HG03097 (cell line): ENCODE measurements at regions not wholly inside any gene's neighbourhood (a gene's known extent, or its start where the extent isn't known, plus 50 kb on each side); places are given as distances from the start of the nearest gene placed in this dataset.

Source experiments
- ATAC-seq: cut with Tn5 transposase; IDR thresholded peaks from one replicate; pipeline ENCODE4 v1.9.1; 2021; ENCODE audit not compliant: unreplicated experiment, low FRiP score

DNA sequence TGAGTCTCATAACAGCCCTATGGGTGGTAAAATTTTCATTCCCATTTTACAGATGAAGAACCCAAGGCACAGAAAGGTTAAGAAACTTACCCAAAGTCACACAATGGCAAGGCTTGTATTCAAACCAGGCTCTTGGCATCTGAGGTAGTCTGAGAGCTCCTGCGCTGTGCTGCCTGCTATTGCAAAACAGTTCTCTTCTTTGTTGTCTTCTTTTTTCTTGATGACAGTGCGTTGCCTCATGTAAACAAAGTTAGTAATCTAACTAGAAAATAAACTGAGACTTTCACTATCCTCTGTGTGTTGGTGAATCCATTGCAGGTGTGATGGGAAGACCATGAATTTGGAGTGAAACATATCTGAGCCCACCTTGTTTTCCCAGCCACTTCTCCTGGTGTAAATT is 240.8 kb downstream of the PTEN start:
- no peak for ATAC-seq

DNA sequence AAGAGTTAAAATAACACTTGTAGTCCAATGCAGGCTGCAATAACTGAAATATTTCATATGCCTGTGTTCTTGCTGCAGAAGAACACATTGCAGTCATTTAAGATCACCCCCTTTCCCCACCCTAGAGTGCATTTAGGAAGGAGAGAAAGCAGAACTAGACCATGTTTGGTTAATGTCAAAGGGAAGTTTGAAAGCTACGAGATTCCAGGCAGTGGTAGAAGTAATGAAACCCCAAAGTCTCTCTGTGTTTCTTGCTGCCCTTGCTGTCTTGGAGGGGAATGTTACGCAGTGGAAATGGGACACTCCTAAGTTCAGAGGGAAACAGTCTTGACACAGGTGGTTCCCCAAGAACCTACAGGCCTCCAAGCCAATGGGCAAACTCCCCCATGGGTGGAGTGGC is 242.9 kb downstream of the PTEN start:
- no peak for ATAC-seq

DNA sequence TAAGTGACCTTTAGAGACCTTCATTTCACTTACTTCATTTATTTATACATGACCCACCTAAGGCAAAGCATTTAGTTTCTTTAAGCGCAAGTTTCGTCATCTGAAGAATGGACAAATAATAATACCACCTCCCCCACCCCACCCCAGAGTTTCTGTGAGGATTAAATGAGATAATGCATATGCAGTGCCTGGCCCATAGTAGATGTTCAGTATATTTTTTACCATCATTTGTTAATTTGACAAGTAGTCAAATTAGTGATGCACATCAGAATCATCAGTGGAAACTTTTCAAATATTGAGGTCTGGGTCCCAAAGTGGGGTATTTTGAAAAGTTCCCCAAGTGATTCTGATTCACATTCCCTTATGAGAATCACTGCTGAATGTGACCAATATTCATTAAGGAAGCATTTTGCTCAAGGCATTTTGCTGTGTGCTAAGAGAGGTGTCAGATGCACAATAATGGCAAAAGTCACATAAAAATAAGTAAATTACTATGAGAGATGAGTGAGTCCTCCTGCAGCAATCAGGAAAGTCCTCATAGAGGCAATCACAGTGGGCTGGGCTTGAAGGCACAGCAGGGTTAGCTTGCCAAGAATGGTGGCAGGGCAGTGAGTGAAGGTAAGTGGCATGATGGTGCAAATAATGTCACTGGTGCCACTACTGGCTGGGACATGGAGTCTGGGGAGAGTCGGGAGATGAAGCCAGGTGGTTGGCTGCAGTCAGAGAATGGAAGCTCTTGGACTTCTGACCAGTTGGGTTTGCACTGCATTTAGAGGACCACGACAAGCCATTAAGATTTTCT is 244.1 kb downstream of the PTEN start:
- ATAC-seq, result peak; percentile 1

DNA sequence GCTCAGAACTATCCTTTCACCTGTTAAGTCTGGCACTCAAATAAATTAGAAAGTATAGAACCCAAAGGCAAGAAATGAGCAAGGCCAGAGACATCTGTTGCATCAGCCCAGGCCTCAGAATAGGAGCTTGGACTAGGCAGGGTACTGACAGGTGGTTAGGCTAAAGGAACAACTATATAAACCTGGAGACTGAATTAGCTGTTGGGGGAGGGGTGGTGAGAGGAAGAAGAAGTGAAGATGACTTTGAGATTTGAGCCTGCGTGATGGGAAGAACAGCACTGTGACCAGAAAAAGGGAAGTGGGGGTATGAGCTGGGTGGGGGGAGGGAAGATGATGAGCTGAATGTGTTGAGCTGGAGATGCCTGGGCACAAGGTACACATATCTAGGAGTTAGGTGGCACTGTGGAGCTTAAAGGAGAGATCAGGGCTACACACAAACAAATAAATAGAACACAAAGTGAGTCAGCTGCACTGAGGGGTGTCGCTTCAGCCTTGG is 244.7 kb downstream of the PTEN start:
- peak; percentile 26 for ATAC-seq

DNA sequence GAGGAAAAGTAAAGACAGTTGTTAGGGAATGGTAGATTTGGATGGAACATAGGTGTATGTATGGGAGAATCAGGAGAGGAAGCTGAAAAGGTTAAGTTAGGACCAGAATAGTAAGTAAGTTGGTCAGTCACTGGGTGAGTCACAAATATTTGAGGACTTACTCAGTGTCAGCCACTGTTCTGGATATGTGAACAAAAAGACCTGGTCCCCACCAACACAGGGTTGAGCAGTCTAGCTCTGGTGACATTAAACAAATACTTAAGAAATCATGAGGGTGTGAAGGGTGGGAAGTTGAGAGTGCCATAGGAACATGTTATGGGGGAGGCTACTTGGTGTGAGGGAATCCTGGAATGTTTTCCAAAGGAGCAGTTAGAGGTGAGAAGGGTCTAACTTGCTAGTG is 246.9 kb downstream of the PTEN start:
- ATAC-seq, result no peak

DNA sequence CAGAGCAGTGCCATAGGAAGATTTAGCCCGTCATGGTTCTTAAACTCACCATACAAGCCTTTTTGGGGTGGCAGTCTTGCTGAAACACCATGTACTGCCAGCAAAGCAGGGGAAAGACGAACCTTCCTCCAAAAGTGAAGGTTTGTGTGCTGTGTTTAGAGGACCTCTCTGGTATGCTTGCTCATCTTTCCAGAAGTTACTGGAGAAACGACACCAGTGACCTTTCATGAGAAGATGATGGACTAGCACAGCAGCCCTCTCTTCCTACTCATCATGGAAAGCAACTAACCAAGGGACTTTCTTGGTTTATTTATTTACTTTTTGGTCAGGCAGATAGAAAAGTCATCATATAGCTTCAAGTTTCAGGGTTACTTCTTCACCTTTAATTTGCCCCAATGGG is 247.4 kb downstream of the PTEN start:
- ATAC-seq, result no peak

DNA sequence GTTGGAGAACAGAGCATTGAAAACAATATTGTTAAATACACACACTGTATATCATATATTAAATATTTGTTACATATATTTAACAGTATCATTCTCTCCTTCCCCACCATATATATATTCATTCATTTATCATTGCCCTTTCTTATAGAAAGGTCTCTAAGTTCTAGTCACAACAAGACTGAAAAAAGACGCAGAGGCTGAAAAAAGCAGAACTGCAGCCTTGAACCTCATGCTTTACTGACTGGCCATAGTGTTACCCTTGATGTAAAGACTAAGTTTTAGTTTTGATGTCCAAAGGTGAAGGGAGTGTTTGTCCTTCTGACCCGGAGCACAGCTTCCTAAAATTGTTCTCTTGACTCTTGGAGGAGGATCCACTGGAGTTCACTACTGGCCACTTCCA is 247.9 kb downstream of the PTEN start:
- no peak for ATAC-seq

DNA sequence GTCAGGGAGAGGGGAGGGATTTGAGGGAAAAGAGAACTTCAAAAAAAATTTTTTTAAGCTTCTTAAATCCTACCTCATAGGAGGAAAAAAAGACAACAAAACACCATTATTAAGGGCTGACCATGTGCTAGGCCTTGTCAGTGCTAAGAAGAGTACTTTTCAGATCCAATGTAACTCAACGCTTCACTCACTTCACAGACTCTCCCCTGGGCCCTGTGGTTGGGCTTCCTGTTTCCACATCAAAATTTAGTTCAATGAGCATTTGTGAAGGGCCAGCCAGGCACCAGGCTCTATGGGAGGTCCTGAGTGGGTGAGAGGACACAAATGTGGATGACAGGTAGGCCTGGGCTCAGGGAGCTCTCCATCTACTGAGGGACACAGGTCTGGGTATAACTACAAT is 249.8 kb downstream of the PTEN start:
- no peak for ATAC-seq

DNA sequence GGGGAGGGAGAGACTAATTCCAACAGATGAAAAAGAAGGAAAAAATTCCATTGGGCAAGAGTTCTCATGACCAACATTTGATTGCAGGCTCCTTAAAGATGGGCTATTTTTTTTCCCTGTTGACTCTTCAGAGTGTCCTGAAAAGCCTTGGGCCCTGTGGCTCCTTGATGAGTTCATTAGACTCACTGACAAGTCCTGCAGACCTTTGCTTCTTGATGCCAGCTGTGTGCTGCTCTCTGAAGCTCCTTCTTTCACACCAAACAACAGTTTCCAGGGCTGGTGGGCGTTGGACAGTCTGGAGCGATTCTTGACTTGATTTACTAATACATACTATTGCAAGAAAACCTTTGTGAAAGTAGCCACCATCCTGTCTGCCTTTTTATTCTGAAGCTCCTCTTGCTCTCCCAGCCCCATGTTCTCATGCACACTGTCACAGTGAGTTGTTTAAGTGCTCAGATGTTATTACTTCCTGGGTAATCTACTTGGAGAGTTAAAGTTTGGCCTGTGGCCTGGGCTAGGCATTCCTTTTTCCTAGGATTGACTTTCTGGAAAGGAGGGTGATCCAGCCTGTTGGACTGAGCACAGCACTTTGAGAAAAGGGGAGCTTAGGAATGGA is 250.3 kb downstream of the PTEN start:
- no peak for ATAC-seq

DNA sequence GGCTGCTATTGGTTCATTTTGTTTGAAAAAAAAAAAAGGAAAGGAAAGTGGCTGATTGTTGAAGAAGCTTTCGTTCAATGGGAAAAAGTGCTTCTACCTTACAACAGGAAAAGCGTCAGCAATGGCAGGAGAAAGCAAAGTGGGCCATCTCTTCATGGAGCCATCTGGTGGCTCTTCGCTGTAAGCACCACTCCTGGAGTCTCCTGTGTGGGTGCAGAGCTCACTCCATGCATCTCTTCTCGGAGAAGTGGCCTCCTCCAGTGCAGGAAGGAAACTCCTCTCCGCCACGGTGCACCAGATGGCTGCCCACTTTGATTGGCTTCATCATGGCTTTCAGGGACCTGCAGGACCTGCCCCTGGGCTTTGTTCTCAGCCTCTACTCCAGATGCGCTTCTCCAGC is 250.9 kb downstream of the PTEN start:
- no peak for ATAC-seq

DNA sequence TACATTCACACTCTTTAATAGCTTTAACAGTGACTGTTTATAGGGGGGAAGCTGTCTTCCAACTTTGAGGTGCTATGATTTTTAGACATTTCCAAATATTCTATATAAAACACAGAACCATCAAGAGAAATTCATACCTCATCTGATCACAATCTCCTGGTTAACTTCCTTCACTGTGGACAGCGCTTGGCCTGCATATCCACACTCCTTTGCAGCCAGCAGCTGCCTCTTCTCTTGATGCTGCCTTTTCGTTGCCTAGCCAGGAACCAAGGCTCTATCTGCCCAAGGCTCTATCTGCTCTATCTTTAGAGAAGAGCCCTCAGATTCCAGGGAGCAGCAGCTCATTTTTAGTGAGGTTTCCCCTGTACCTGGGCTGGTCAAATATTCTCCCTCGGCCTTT is 252.0 kb downstream of the PTEN start:
- ATAC-seq, result no peak

DNA sequence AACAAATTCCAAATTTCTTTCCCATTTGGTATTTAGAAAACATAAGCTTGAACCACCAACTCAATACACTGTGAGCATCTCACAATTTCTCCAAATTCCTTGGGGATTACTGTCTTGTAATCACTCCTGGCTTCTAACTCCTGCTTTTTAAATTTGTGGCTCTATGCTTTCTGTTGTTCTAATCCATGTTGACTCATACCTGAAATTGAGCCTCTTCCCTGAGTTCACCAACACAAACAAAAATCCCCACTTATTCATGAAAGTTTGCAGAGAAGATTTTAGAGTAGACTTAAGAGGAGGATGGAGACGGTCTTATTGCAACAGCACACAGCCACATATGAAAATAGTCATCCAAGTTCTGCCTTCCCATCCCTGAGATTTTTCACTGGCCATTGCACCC is 252.5 kb downstream of the PTEN start:
- no peak for ATAC-seq

DNA sequence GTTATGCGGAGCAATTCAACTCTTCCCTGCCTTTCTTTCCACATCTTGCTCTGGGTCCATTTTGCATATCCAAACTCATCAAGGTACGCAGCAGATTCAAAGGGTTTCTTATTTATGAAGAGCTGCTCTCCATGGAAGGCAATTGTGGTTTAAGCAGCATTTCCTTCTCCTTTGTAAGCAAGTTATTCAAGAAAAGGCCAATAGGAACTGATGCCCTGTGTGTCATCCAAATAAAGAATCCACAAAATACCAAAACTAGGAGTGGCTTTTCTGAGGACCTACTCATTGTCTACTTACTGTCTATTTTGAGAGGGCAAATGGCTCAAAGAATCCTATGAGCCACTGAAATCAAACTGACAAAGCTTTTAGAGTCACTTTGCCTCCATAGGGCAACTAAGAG is 253.1 kb downstream of the PTEN start:
- ATAC-seq, result no peak

DNA sequence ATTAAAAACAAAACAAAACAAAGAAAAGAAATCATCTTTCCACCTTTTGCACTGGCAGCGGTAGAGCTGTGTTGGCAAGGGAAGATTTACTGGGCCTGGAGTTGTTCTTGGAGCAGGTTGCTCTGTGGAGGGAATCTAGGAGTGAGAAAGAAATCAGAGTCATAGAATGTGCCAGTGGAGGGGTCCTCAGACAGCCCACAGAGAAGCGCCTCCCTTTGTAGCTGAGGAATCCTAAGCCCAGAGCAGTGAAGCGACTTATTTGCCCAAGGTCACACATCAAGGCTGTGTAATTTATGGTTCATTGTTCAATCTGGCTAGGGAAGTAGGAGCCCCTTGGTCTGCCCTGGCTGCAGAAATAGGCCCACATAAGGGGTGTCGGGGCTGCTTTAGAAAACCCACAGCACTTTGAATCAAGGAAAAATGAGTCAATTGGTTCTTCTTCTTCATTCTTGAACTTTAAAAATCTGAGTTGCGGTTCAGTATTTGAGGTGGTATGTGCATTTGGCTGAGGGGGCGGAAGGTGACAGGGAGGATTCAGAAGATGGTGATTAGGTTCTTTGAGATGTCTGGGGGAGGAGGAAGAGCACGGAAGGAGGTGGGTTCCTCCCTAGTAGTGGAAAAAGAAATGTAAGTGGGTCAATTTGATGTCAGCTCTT is 253.7 kb downstream of the PTEN start:
- no peak for ATAC-seq

DNA sequence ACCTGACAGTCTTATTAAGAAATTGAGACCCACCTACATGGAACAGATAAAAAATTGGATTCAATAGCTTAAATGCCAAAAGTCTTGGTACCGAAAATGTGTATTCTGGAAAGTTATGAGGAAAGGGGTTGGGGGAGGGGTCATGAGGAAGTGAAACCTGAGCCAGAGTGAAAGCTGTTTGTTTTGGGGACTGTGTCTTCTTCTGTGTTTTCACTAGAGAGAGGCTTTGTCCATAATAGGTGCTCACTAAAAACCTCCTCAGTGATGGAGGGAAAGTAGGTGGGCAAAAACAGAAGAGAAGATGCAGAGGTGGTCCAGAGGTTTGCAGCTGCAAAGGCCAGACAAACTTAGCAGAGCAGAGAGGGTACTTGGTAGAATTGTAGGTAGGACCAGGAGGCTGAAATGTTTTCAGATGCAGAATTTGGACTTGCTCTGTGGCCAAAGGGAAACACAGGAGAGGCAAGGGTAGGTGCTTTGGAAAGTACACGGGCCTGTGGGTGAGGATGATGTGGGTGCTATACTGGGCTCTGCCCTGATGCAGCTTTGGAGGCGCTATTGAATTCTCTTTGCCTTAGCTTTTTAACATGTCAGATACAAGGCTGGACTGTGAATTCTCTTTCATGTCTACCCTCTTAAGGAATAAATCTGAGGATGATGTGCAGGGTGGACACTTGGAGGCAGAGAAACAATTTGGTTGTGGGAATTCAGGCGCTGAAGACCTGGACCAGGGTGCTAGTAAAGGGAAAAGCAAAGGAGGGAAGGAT is 254.6 kb downstream of the PTEN start:
- ATAC-seq, result no peak

DNA sequence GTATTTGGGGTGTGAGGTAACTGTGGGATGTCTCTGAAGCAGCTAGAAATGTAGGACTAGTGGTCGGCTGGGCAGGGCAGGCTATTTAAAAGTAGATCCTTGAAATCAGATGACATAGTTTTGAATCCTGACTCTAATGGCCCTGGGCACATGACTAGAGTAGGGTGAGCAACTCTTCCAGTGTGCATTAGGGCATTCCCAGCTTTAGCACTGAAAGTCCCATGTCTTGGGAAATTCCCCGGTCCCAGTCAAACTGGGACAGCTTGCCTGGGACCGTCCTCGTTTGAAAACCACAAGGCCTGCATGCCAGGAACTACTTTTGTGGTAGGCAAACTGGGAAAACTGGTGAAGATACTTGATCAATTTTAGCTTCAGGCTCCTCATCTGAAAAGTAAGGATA is 255.3 kb downstream of the PTEN start:
- ATAC-seq, result no peak

DNA sequence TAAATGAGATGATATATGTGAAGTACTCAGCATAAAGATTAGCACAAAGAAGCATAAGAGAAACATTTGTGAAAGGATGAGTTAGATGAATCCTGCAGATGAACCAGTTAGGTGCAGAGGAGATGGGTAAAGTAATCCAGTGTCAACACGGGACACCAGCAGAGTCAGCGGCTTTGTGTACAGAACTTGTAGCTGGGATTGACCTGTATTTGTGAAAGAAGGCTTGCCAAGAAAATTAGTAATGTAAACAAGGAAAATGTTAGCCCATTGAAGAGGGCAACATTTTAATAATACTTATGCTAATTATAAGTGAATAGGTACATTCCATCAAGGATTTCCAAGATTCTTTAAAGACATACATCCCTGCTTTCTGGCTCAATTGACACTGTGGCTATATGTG is 255.7 kb downstream of the PTEN start:
- no peak for ATAC-seq

DNA sequence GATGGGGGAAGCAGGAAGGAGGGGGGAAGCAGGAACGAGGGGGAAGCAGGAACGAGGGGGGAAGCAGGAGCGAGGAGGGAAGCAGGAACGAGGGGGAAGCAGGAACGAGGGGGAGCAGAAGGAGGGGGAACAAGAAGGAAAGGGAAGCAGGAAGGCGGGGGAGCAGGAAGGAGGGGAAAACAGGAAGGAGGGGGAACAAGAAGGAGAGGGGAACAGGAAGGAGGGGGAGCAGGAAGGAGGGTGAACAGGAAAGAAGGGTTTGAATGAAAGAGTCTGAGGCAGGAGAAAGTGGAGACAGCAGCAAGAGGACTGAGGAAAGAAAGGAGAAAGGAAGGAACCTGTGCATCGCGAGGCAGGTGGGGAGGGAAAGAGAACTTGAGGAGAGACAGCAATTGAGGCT is 256.6 kb downstream of the PTEN start:
- ATAC-seq, result no peak

DNA sequence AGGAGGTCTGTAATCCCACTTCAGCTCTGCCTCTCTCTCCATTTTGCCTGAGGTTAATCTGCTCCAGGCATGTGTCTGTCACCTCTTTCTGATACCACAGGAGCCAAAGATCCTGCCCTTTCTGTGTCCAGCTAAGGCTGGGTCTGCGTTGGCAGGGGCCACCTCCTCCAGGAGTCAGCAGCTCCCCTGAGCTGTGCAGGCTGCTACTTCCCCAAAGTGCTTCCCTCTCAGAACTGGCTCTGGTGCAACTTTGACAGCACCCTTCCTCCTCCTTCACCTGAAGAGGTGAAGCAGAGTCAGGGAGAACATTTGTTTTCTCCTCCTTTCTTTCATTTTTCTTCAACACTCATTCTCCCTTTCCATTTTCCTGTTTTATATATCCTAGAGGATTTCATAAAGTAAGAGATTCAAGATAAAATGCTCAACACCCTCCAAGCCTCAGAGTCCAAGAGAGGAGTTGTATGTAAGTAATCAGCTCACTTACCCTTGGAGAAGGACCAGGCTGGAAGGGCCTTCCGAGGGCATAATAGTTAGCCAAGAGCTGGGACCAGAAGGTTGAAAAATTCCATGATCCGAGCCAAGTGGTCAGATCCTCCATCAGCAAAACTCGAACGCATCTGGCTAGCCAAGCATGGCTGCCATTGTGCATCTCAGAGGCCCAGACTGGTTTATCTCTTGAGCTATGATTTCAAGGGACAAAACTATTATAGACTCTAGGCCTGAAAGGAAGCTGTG is 257.3 kb downstream of the PTEN start:
- ATAC-seq, result no peak

DNA sequence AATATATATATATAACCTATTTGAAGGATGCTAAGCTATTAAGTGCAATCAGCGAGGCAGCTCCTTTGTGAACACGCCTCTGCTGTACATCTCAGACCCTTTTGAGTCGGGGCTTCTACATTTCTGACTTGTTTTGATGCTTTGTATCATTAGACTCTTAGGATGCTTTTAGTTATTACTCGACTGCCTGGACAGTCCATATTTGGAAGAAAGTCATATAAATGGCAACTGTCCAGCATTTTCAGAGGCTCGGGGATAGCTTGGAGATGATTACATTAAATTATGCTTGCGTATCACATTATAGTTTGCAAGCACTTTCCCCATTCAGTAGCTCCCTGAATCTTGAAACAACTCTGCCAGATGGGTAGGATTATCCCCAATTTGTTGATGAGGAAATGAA is 257.9 kb downstream of the PTEN start:
- ATAC-seq, result no peak
